Ectodermal cell (in vitro differentiated cells): ENCODE measurements at regions not wholly inside any gene's neighbourhood (a gene's known extent, or its start where the extent isn't known, plus 50 kb on each side); places are given as distances from the start of the nearest gene placed in this dataset.

Source experiments
- H3K27ac ChIP-seq: 2 replicates; pipeline ENCODE4 v1.7.0; 2013; ENCODE audit warnings: mild to moderate bottlenecking, low read depth, low read length; ENCODE audit not compliant: insufficient read depth, poor library complexity, severe bottlenecking
- H3K27me3 ChIP-seq: 2 replicates; pipeline ENCODE4 v1.7.0; 2013; ENCODE audit warnings: mild to moderate bottlenecking, low read length; ENCODE audit not compliant: insufficient read depth, control insufficient read depth, poor library complexity, severe bottlenecking
- H3K36me3 ChIP-seq: one replicate; pipeline ENCODE4 v1.7.0; 2013; ENCODE audit warnings: low read length; ENCODE audit not compliant: control insufficient read depth, insufficient read depth
- H3K4me1 ChIP-seq: one replicate; pipeline ENCODE4 v1.7.0; 2013; ENCODE audit warnings: low read length; ENCODE audit not compliant: control insufficient read depth, insufficient read depth
- H3K4me3 ChIP-seq: 2 replicates; pipeline ENCODE4 v1.7.0; 2013; ENCODE audit warnings: low read depth, low read length, control low read depth; ENCODE audit not compliant: insufficient read depth
- H3K9me3 ChIP-seq: 2 replicates; pipeline ENCODE4 v1.7.0; 2013; ENCODE audit warnings: mild to moderate bottlenecking, low read length, moderate library complexity; ENCODE audit not compliant: control insufficient read depth
- WGBS, 2 experiments: methylation state at CpG; one replicate each; pipeline ENCODE4 v1.1.7; 2013; ENCODE audit warnings: missing lambda C conversion rate in 2 of 2; 5-methylcytosine and 5-hydroxymethylcytosine counted together

GRCh38 chr16:50970281-50970680 is 180.8 kb downstream of the SALL1 start:
- 97 to 98% methylated on average over 2 to 3 of the region's 3 CpGs for WGBS, 2 experiments
- H3K4me3 ChIP-seq = no peak overlapping the region
- no peaks in the 10 kb centered on the region for H3K9me3 ChIP-seq
- no peak overlapping the region for H3K27ac ChIP-seq
- no peaks in the 10 kb centered on the region for H3K27me3 ChIP-seq
- no peaks in the 10 kb centered on the region for H3K36me3 ChIP-seq
- no peaks in the 10 kb centered on the region for H3K4me1 ChIP-seq

DNA sequence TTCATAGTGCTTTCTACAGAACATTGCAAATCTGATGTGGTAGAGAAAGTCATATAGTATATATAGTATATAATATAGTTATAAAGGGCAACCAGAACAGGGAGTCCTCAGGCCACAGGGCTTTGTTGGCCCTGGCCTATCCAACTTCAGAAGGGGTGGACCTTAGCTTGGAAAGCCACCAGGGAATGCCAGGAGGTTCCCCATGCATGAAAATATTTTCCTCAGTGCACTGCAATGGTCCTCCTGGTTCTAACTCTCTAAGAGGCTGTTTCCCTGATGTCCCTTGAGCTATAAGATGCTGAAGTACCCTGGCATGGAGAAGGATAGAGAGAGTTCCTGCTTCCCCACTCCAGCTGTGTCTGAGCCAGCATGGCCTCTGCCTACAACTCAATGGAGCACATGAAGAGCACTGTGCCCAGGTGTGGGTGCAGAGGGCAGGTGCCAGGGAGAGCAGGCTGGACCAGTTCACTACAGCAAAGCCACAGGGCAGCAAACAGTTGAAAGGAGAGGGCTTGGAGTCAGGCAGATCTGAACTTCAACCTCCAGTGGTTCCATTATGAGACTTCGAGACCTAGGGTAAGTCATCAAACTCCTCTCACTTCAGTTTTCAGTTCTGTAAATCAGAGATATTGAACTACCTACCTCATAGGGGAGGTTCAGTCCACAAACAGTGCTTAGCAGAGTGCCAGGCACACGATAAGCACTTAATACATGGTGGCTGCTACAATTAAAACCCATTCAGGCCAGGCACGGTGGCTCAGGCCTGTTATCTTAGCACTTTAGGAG is 183.1 kb downstream of the SALL1 start:
- no peak overlapping the region for H3K27ac ChIP-seq
- H3K27me3 ChIP-seq = no peaks in the 10 kb centered on the region
- no peaks in the 10 kb centered on the region for H3K9me3 ChIP-seq
- H3K36me3 ChIP-seq = no peaks in the 10 kb centered on the region
- WGBS, 2 experiments = 89 to 93% methylated on average over 3 of the region's 3 CpGs
- H3K4me3 ChIP-seq = no peak overlapping the region
- no peaks in the 10 kb centered on the region for H3K4me1 ChIP-seq

GRCh38 chr16:50964491-50964890 is 186.6 kb downstream of the SALL1 start:
- Histone ChIP-seq H3K9me3 (no peaks in the 10 kb centered on the region), H3K4me3 (no peak overlapping the region), H3K4me1 (no peaks in the 10 kb centered on the region), H3K27me3 (no peaks in the 10 kb centered on the region), H3K27ac (no peak overlapping the region), H3K36me3 (no peaks in the 10 kb centered on the region)
- WGBS, 2 experiments = 79 to 83% methylated on average over 1 of the region's 1 CpG

GRCh38 chr16:50961952-50962351 is 189.1 kb downstream of the SALL1 start:
- WGBS, 2 experiments = 94 to 97% methylated on average over 7 of the region's 7 CpGs
- no peaks in the 10 kb centered on the region for H3K27me3 ChIP-seq
- H3K27ac ChIP-seq = no peak overlapping the region
- H3K9me3 ChIP-seq = no peaks in the 10 kb centered on the region
- no peaks in the 10 kb centered on the region for H3K36me3 ChIP-seq
- H3K4me1 ChIP-seq = no peaks in the 10 kb centered on the region
- no peak overlapping the region for H3K4me3 ChIP-seq

DNA sequence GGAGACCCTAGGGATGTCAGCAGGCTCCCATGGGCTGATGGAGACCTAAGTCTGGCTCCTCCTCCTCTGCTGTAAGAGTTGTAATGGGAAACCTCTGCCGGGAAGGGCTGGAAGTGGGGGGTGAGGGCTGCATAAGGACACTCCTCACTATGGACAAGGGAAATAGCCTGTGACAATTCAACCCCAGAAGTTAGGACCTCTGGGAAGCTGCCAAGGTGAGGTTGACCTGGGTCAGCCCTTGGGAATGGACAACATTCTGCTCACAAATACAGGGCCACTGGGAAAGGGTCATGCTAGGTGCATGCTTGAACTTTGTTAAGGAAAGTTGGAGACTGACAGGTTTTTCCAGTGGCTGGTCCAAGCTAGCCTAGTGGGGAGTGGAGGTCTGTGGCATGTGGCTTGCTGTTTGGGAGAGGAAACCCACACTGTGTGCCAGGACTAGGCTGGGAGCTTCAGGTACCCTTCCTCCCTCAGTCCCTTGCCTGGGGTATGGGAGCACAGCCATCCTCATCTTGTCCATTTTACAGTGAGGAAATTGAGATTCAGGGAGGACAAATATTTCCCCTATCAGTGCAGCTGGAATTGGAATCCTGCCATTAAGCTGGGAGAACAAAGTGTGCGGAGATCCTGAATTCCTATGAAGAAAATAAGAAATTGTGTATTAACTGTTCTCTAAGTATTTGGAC is 190.4 kb downstream of the SALL1 start:
- no peak overlapping the region for H3K4me3 ChIP-seq
- H3K27ac ChIP-seq = no peak overlapping the region
- H3K36me3 ChIP-seq = no peaks in the 10 kb centered on the region
- H3K9me3 ChIP-seq = no peaks in the 10 kb centered on the region
- no peaks in the 10 kb centered on the region for H3K27me3 ChIP-seq
- H3K4me1 ChIP-seq = no peaks in the 10 kb centered on the region
- WGBS, 2 experiments = 62 to 67% methylated on average over 2 of the region's 2 CpGs

DNA sequence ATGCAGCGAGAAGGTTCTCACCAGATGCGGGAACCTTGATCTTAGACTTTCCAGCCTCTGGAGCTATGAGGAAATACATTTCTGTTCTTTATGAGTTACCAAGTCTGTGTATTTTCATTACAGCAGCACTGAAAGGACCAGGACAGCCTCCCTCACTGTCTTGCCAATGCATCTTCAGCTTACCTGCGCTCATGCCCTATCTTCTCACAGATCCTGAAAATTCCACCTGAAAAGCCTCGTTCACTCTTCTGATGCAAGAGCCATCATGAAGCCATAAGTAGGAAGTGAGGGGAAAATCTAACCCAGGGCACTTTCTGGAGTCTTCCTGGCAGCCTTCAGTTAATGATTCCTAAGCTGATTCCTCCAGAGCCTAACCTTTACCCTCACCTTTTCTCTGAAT is 194.0 kb downstream of the SALL1 start:
- H3K9me3 ChIP-seq = no peaks in the 10 kb centered on the region

GRCh38 chr16:50956637-50957036 is 194.4 kb downstream of the SALL1 start:
- H3K4me1 ChIP-seq = no peaks in the 10 kb centered on the region
- H3K27ac ChIP-seq = no peak overlapping the region
- WGBS, 2 experiments = 89 to 93% methylated on average over 1 of the region's 1 CpG
- H3K9me3 ChIP-seq = no peaks in the 10 kb centered on the region
- H3K36me3 ChIP-seq = no peaks in the 10 kb centered on the region
- H3K4me3 ChIP-seq = no peak overlapping the region
- no peaks in the 10 kb centered on the region for H3K27me3 ChIP-seq

More for the DNA sequence above, 194.0 kb downstream of the SALL1 start:
- H3K4me1 ChIP-seq = no peaks in the 10 kb centered on the region
- no peaks in the 10 kb centered on the region for H3K36me3 ChIP-seq
- no peaks in the 10 kb centered on the region for H3K27me3 ChIP-seq
- WGBS, 2 experiments = 96 to 98% methylated on average over 4 of the region's 4 CpGs
- no peak overlapping the region for H3K4me3 ChIP-seq
- no peak overlapping the region for H3K27ac ChIP-seq

- WGBS, 2 experiments = 89 to 96% methylated on average over 2 of the region's 2 CpGs
- no peaks in the 10 kb centered on the region for H3K36me3 ChIP-seq
- no peak overlapping the region for H3K4me3 ChIP-seq
- H3K27ac ChIP-seq = no peak overlapping the region
- no peaks in the 10 kb centered on the region for H3K27me3 ChIP-seq
- no peaks in the 10 kb centered on the region for H3K9me3 ChIP-seq
- H3K4me1 ChIP-seq = no peaks in the 10 kb centered on the region
Observed at GRCh38 chr16:50955311-50955710, 195.8 kb downstream of the SALL1 start.

DNA sequence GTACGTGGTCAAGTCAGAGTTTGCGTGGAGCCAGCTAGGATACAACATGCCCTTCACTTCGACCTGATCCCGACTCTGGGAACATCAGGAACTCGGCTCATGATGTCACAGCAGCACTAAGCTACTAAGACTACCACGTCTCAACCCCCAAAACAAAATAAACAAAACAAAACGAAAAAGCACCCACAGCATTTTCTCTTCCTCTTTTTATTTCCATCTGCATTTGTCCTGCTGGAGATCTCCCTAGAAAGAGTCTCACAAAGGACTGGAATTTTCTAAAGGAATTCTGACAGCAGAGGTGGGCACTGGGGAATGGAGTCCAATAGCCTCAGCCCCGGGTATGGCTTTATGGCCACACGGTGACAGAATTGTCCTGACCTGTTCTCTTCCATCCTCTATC is 196.6 kb downstream of the SALL1 start:
- Histone ChIP-seq H3K27ac (no peak overlapping the region), H3K9me3 (no peaks in the 10 kb centered on the region), H3K4me1 (no peaks in the 10 kb centered on the region), H3K27me3 (no peaks in the 10 kb centered on the region), H3K36me3 (no peaks in the 10 kb centered on the region), H3K4me3 (no peak overlapping the region)
- 90% methylated on average over 9 of the region's 9 CpGs for WGBS, 2 experiments

DNA sequence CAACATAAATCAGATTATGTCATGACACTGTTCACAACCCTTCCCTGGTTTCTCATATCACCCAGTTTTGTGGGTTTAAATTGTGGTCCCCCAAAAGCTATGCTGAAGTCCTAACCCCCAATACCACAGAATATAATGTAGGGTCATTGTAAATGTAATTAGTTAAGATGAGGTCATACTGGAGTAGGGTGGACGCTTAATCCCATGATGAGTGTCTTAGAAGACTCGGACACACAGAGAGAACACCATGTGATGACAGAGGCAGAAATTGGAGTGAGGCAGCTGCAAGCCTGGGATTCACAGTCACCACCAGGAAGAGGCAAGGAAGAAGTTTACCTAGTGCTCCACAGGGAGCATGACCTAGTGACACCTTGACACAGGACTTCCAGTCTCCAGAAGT is 197.8 kb downstream of the SALL1 start:
- Histone ChIP-seq H3K36me3 (no peaks in the 10 kb centered on the region), H3K4me3 (no peak overlapping the region), H3K4me1 (no peaks in the 10 kb centered on the region), H3K27me3 (no peaks in the 10 kb centered on the region), H3K27ac (no peak overlapping the region), H3K9me3 (no peaks in the 10 kb centered on the region)
- 94 to 97% methylated on average over 2 of the region's 2 CpGs for WGBS, 2 experiments
